Retinal pigment epithelial cell (primary cell): ENCODE measurements at regions not wholly inside any gene's neighbourhood (a gene's known extent, or its start where the extent isn't known, plus 50 kb on each side); places are given as distances from the start of the nearest gene placed in this dataset.
A peak's percentile ranks its signal among the peaks of the same experiment; 100 is the strongest.
"Not testable (repeated sequence)": the region's sequence is repeated elsewhere in the genome, so short reads cannot be mapped to it uniquely, and the experiment has no call there.

Experiments used
- DNase-seq: peaks from one replicate; pipeline ENCODE4 v3.0.0-alpha.2; 2010; ENCODE audit warnings: low read depth
- H3K4me3 ChIP-seq: 2 replicates; pipeline ENCODE4 v1.5.1; 2011; ENCODE audit warnings: mild to moderate bottlenecking, low read length, control low read depth, moderate library complexity
- CTCF ChIP-seq: conservative IDR thresholded peaks from 2 replicates; pipeline ENCODE4 v1.5.1; 2011; ENCODE audit warnings: low read depth, low read length, control low read depth, inconsistent platforms

- no peak for TF ChIP-seq CTCF
- no peak for DNase-seq
- no peak overlapping the region for H3K4me3 ChIP-seq
These were observed 460.3 kb downstream of the EPM2A start for GRCh38 chr6:145275019-145275418.

- no peak for DNase-seq
- H3K4me3 ChIP-seq, result no peak overlapping the region
- no peak for TF ChIP-seq CTCF
These were observed 459.5 kb downstream of the EPM2A start for GRCh38 chr6:145275787-145276186.

GRCh38 chr6:145276756-145277155 lies 458.6 kb downstream of the EPM2A start:
- no peak for TF ChIP-seq CTCF
- H3K4me3 ChIP-seq, result no peak overlapping the region
- DNase-seq, result peak; percentile 14

GRCh38 chr6:145277358-145278086 lies 457.8 kb downstream of the EPM2A start:
- DNase-seq, result no peak
- no peak for TF ChIP-seq CTCF
- H3K4me3 ChIP-seq, result no peak overlapping the region

GRCh38 chr6:145278163-145278807 lies 457.0 kb downstream of the EPM2A start:
- TF ChIP-seq CTCF, result no peak
- H3K4me3 ChIP-seq, result no peak overlapping the region
- peak; percentile 46 for DNase-seq

- no peak overlapping the region for H3K4me3 ChIP-seq
- TF ChIP-seq CTCF, result no peak
- DNase-seq, result no peak
These were observed 455.8 kb downstream of the EPM2A start for GRCh38 chr6:145279551-145279950.

GRCh38 chr6:145279993-145280392 lies 455.3 kb downstream of the EPM2A start:
- TF ChIP-seq CTCF, result no peak
- no peak for DNase-seq
- no peak overlapping the region for H3K4me3 ChIP-seq

GRCh38 chr6:145283209-145283608 lies 452.1 kb downstream of the EPM2A start:
- DNase-seq, H3K4me3 ChIP-seq: not testable (repeated sequence)
